GM21723 (cell line): ENCODE measurements at regions not wholly inside any gene's neighbourhood (a gene's known extent, or its start where the extent isn't known, plus 50 kb on each side); places are given as distances from the start of the nearest gene placed in this dataset.
A peak's percentile ranks its signal among the peaks of the same experiment; 100 is the strongest.

Source experiments
- ATAC-seq: cut with Tn5 transposase; IDR thresholded peaks from one replicate; pipeline ENCODE4 v1.9.1; 2021; ENCODE audit warnings: mild to moderate bottlenecking, moderate library complexity; ENCODE audit not compliant: unreplicated experiment

DNA sequence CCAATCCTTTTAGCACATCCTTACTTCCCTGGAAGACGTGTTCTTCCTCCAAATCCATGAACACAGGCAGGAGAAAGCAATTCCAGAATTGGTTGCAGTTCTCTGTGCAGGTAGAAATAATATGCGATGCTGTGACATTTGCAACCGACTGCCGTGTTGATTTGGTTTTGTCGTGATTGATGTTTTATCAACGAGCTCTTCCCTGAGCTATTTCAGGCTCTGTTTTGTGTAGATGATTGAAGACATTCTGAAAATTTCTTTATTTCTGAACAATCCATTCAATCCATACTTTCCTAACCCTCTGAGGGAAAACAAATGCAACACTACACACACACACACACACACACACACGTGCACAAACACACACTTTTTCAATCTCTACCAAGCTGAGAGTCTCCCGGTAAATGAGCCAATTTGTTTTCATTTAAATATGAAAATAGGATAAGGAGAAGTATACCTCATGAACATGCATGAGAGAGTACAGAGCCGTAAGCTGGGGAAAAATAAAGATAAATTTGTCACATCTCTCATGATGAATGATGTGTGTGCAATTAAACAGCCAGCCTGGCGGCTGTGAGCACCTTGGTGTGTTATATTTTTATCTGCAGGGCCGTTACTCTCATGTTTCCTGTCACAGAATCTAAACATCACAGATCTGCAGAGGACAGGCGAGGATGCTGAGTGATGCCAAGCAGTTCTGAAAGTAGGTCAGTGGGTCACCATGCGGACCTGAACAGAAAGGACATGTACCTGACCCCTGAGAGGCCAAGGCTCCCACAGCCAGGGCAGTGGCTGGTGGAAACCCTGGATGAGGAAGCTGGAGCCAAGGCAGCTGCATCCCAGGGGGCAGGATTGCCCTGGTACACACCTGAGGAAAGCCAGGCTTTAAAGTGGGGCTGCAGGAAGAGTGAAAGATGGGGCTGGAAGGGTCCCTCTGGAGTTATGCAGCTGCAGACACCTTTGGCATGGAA lies 64.8 kb downstream of the PDCL3 start:
- ATAC-seq = no peak

DNA sequence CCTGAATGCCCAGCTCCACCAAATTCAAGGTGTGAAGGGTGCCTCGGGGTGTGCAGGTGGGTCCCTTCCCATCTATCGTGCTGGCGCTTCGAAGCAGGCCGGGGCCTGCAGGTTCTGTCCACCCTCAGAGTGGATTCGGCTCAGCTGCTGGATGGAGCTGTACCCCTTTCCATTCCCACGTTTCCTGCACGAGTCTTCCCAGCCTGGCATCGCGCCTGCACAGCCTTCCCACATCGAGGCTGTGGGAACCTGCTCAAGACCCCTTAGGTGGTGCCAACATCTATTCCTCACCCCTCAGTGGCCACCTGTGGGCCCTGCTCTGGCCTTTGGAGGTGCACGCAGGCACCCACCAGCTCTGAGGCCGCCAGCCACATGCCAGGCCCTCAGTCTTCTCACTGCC lies 65.7 kb downstream of the PDCL3 start:
- ATAC-seq = no peak

DNA sequence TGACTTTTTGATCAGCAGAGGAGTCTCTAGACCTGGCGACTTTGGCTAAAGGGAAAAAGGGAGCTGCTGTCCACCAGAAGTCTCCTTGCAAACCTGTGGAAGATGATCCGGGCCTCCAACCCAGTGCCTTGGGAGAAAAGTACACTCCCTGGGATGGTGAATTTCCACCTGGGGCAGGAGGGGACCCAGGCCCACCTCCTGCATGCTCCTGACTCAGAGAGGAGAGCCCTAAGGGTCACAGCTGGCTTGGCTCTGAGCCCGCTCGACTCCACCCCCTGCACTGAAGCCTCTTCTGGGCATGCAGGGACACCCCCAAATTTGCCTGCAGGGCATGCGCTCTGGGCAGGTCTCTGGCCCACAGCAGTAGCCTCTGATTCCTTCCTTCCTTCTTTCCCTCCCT lies 66.5 kb downstream of the PDCL3 start:
- ATAC-seq = peak; percentile 67

DNA sequence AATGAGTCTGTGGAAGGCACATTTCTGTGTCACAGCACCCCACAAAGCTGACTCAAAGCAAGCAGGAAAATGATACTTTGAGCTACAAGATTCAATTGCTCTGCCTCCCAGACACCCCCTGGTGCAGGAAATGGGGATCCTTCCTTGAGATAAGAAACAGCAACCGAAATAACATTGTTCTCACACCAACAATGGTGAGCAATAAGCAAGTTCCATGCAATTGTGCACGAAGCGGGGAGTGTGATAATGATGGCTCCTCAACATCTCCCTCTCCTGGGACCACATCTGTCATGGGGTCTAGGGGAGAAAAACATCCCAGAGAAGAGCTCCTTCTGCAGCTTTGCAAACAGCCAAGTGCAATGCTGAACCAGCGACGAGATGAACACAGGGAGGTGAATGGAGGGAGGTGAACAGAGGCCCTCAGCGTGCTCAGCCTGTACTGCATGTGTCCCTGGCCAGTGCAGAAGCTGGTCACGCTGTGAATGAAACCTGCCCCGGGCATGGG lies 67.7 kb downstream of the PDCL3 start:
- ATAC-seq = no peak

DNA sequence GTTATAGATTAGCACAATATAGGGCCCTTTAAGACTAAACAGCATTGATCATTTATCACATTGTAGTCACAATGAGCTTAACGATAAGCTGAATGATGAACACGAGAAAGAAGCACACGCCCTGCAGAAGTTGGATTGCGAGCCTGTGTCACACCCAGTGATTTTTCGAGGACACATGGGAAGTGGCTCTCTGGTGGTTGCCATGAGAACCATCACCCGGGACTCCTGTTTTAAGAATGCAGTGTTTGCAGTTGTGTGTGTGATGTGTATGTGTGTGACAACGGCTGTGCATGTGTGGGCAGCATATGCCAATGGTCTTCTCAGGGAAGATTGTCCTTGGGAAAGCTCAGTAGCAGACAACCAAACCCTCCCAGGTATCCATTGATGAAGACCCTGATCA lies 69.2 kb downstream of the PDCL3 start:
- ATAC-seq = no peak

DNA sequence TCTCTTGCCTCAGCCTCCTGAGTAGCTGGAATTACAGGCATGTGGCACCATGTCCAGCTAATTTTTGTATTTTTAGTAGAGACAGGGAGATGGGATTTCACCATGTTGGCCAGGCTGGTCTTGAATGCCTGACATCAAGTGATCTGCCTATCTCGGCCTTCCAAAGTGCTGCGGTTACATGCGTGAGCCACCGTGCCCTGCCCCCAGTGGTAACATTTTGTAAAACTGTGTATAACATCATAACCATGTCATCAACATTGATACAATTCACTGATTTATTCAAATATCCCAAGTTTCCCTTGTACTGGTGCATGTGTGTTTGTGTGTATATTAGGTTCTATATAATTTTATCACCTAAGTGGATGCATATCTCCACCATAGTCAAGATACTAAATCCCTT lies 70.0 kb downstream of the PDCL3 start:
- ATAC-seq = no peak

DNA sequence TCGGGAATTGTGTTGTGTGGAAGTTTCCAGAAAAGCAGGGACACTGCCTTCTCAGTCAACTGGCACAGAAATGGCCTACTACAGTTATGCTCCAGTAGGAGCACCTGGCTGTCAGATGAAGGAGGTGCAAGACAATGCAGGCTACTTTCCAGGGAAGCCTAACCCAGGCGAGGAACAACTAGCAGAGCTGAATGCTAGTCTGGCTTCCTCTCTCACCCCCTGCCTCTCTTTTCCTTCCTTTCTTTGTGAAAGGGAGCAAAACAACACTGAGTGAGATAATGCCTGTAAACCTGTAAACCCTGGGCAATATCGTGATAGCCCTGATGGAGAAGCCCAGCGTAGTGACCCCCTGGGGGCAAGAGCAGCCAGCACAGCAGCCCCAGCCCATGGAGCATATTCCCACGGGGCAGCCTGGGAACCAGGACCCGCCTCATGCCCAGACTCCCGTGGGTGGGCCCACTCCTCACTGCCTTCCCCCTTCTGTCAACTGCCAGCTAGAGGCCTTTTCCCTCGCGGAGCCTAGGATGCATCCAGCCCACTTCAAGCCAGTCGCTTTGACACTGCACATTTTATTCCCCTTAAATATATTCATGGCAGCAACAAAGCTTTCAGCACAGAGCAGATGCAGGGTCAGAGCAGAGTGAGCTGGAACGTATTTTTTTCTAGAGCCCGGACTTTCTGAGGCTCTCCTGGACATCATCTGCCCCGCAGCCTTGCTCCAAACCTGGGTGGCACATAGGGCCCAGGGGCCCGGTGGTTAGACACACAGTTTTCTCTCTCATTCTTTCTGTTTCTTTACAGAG lies 77.0 kb downstream of the PDCL3 start:
- no peak for ATAC-seq

DNA sequence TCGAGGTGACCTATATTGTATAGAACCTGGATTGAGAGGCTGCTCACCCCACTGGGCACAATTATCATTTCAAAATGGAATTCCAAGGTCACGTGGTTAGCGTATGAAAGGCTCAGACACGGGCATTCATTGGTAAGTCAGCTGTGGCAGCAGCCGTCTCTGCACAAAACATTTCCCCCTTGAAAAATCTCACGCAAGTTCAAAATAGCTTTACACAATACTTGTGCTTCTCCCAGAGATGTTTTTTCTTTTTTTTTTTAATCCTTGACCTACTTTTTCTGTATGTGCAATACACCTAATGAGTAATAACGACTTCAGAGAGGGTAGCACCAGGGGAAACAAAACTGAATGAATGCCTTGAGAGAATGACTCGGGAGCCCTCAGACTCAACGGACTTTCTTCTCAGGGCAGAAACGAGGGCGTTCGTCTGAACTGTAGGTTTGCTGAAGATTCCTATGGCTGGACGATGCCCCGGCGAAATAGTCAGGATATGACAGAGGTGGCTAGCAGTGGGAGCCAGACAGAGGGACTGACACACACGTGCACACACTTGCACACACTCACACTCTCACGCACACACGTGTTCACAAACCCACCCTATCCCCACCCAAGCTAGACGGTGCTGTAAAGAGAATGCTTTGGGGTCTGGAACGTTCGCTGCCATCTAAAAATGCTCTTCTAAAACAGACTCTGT lies 77.8 kb downstream of the PDCL3 start:
- ATAC-seq = no peak

DNA sequence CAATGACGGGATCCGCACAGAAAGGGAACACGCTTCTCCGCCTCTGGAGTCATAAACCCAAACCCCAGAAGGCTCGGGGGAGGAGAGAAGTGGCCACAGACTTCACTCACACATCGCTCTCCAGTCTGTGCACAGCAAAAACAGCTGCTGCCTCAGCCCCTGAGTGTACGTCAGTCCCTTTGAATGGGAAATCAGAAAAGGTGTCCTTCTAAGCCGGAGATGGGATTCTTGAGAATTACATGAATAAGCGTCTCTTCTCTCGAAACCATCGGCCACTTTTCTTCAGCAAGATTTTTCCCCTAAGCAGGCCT lies 78.3 kb downstream of the PDCL3 start:
- no peak for ATAC-seq

DNA sequence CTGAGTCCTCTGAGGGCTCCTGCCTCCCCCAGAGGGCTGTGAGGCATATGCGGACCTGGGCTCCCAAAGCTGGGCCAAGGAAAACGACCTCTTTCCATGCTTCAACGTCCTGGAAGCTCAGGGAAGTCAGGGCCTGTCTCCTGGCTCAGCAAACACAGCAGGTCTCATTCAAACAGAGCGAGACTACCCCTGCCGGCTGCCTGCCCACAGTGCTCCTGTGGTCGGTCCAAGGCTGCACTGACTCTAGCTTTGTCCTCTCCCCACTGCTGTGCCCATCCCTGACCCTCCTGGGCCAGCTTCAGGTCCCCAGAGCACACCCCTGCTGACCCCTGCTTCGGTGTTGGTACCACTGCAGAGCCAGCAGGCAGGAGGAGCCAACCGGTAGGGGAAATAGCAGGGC lies 79.6 kb downstream of the PDCL3 start:
- ATAC-seq = no peak

DNA sequence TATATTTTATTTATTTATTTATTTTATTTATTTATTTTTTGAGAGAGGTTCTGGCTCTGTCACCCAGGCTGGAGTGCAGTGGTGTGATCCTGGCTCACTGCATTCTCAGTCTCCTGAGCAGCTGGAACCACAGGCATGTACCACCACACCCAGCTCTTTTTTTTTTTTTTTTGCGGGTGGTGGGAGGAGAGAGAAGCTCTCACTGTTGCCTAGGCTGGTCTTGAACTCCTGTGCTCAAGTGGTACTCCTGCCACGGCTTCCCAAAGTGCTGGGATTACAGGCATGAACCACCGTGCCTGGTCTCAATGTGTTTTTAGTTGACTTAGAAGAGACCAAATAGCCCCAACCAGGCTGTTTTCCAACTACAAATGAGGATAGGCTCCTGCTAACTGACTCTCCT lies 80.7 kb downstream of the PDCL3 start:
- ATAC-seq = no peak

DNA sequence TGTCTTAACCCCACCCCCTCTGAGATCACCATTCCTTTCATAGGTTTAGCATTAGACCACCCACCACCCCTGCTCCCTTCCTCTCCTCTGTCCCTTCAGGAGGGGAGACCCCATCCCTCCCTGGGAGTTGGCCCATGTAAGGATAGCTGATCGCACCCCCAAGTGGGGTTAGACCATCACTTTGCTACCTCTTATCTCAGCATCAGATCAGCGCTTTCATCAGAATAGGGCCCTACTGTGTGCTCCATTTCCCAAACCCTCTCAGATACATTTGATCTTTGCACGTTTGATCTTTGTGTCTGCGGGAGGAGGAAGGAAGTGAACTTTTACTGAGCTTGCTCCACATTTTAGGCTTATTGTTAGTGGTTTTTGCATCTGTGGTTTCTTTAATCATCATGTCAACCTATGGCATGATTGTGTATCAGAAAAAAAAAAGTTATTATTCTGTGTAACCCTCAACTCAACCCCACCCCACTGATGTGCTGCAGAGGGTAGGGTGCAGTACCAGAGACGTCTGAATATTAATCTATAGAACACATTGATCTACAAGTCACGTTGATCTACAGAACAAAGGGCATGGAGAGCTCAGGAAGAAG lies 81.2 kb downstream of the PDCL3 start:
- no peak for ATAC-seq

DNA sequence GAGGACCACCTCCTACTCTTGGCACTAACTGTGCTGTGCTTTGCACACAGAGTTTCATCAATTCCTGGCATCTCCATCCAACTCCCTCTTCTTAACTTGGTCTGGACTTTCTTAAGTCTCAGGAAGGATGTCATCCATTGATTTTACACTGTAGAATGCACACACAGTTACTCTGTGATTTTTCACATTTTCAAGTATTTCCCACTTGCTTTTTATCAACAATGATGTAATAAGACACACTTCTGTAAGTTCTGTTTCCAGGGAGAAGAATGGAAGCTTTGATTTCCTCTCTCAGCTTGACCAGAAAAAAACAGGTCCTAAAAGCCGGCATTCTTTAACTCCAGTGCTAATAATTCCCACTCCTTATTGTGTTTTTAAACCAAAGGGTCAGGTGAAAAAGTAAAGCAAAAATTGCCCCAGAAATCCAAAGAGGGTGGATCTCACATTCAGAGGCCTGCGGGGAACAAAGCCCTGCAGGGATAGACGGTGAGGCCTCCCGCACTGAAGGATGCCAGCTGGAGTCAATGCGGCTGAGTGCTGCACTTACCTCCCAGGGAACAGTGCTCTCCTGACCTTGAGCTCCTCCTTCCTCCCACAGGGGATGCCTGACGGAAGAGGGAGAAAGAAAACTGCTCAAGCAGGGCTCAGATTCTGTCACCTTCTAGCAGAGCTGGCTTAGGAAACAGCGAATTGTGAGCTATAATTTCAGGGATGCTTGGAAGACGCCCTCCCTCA lies 83.1 kb downstream of the PDCL3 start:
- no peak for ATAC-seq

DNA sequence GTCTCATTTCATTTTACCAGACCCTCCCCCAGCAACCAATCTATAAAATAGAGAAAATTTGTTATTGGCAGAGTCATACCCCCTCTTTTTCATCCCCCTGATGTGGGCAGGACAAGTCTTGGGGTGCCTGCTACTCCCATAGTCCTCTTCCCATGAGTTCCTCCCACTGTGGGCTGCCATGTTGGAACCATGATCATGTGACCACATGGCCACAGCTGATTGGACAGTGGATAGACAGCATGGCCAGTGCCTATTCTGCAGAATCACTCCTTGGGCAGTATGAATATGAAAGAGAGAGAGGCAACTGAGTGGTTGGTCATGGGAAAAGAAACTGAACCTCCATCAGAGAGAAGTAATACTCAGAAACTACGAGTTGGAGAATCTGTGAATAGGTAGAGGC lies 84.9 kb downstream of the PDCL3 start:
- ATAC-seq = no peak

DNA sequence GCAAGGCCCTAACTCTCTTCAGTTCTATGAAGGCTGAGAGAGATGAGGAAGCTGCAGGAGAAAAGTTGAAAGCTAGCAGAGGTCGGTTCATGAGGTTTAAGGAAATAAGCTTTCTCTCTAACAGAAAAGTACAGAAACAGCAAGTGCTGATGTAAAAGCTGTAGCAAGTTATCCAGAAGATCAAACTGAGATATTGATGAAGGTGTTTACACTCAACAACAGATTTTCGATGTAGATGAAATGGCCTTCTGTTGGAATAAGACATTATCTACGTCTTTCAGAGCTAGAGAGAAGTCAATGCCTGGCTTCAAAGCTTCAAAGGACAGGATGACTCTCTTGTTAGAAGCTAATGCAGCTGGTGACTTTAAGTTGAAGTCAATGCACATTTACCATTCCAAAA lies 87.4 kb downstream of the PDCL3 start:
- ATAC-seq = no peak

DNA sequence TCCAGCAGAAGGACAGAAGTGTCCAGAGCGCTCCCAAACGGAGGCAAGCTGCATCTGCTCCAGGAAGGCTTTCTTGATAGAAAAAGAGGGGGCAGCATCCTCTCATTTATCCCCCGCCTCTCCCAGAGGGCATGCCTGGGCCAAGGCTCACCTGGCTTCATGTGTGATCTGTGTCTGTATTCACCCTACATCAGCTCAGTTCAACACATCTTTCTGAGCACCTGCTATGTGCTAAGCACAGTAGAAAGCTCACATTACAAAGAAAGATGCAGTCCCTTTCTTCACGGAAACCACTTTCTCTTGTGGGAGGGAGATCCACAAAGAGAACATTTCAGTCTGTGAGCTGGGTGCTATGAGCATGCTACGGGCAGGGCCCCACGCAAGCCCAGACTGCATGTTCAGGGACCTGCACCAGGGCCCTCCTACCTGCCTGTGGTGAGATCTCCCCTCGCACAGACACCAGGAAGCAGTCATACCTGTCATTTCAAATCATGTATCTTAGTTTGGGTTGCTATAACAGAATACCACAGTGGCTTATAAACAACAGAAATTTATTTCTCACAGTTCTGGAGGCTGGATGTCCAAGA lies 90.7 kb downstream of the PDCL3 start:
- ATAC-seq = no peak

DNA sequence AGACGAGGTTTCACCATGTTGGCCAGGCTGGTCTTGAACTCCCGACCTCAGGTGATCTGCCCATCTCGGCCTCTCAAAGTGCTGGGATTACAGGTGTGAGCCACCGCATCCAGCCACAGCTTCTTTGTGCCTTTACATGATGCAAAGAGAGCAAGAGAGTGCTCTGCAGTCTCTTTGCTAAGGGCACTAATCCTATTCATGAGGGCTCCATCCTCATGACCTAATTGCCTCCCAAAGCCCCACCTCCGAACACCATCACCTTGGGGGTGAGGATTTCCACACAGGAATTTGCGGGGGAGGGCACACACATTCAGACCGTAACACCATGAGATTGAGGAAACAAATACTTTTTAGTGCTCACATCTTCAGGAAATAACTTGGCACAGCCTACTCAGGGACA lies 91.8 kb downstream of the PDCL3 start:
- no peak for ATAC-seq

DNA sequence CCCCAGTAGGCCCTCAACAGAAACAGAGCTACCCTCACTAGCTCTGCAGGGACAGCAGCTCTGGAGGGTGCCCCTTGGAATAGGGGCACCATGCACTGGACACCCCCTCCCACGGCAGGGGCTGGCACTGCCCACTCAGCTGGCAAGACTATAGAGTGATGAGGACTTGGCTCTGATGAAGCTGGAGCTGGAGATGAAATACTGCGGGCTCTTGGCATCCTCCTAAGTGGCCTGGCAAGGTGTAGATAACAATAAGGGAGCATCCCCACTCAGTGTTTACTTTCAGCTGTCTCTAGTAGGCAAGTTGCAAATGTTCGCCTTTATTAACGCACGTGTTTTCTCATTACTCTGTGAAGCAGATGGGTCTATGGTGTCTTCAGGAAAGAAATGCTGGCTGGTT lies 92.7 kb downstream of the PDCL3 start:
- ATAC-seq = no peak

DNA sequence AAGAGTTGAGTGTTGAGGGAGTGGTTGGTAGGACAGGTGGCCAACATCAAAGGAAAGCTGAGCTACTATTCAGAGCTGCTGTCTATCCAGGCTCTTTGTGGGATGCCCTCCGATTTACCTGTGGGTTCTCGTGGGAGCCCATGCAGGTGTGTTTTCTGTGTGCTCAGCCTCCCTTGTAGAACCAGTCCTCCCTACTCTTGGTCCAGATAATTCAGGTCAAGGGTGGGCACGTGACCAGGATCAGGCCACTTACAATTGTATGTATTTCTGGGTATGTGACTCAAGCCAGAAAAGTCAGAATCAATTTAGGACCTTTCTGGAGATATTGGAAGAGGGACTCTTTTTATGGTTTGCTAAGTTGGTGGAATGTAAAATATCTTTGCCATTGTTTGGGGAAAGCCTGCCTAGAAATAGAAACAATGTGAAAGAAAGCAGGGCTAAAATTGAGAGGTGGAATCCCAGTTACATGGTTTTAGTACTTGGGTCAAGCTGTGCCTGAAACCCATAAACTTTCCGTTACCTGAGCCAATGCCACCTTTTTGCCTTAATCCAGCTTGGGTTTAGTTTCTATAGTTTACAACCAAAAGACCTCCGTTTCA lies 93.2 kb downstream of the PDCL3 start:
- ATAC-seq = no peak

DNA sequence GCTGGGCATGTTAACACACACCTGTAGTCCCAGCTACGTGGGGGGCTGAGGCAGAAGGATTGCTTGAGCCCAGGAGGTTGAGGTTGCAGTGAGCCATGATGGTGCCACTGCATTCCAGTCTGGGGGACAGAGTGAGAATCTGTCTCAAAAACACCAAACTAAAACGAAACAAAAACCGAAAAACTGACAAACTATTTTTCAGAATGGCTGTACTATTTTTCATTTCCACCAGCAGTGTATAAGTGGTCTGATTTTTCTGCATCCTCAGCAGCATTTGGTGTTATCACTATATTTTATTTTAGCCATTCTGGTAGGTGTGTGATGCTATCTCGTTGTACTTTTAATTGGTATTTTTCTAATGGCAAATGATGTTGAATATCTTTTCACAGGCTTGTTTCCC lies 95.2 kb downstream of the PDCL3 start:
- ATAC-seq = no peak
